ENCODE measurements at regions not wholly inside any gene's neighbourhood (a gene's known extent, or its start where the extent isn't known, plus 50 kb on each side); places are given as distances from the start of the nearest gene placed in this dataset.

GRCh38 chr4:74549936-74550335 is 105.0 kb downstream of the AREG start:
- Histone ChIP-seq H3K36me3 (ENCODE audit: control insufficient read depth, insufficient read depth, low read length) (no peaks in the 10 kb centered on the region), H3K27me3 (ENCODE audit: control insufficient read depth, insufficient read depth, low read length) (no peaks in the 10 kb centered on the region), H3K4me3 (ENCODE audit: low read depth, low read length) (no peak overlapping the region)
- ChIA-PET POLR2A (no interaction called here), CTCF (interaction anchor here (0.5 to 0.9 kb wide), 2 partner anchors 23 to 823 kb away, joined by 3 to 4 read pairs; no protein-coding TSS in a partner anchor)
- DNase-seq (ENCODE audit: low read depth): no peak
- TF ChIP-seq CTCF (IDR thresholded peaks at IDR 0.05; ENCODE audit: insufficient read depth, low read depth, low read length): no peak

GRCh38 chr4:74555231-74555630 is 110.3 kb downstream of the AREG start:
- Histone ChIP-seq H3K4me3 (ENCODE audit: low read depth, low read length) (no peak overlapping the region), H3K36me3 (ENCODE audit: control insufficient read depth, insufficient read depth, low read length) (no peaks in the 10 kb centered on the region), H3K27me3 (ENCODE audit: control insufficient read depth, insufficient read depth, low read length) (no peaks in the 10 kb centered on the region)
- ChIA-PET CTCF (no interaction called here), POLR2A (no interaction called here)
- peak; percentile 25 for DNase-seq (ENCODE audit: low read depth)
- TF ChIP-seq CTCF (IDR thresholded peaks at IDR 0.05; ENCODE audit: insufficient read depth, low read depth, low read length): no peak

GRCh38 chr4:74555843-74556242 is 110.9 kb downstream of the AREG start:
- POLR2A ChIA-PET: no interaction called here
- DNase-seq (ENCODE audit: low read depth): no peak
- Histone ChIP-seq H3K36me3 (ENCODE audit: control insufficient read depth, insufficient read depth, low read length) (no peaks in the 10 kb centered on the region), H3K4me3 (ENCODE audit: low read depth, low read length) (no peak overlapping the region), H3K27me3 (ENCODE audit: control insufficient read depth, insufficient read depth, low read length) (no peaks in the 10 kb centered on the region)
- CTCF ChIA-PET: no interaction called here
- TF ChIP-seq CTCF (IDR thresholded peaks at IDR 0.05; ENCODE audit: insufficient read depth, low read depth, low read length): no peak

- no peak for TF ChIP-seq CTCF (IDR thresholded peaks at IDR 0.05; ENCODE audit: insufficient read depth, low read depth, low read length)
- DNase-seq (ENCODE audit: low read depth): no peak
- H3K36me3 ChIP-seq (ENCODE audit: control insufficient read depth, insufficient read depth, low read length): no peaks in the 10 kb centered on the region
- CTCF ChIA-PET: no interaction called here
- H3K27me3 ChIP-seq (ENCODE audit: control insufficient read depth, insufficient read depth, low read length): no peaks in the 10 kb centered on the region
- H3K4me3 ChIP-seq (ENCODE audit: low read depth, low read length): no peak overlapping the region
- POLR2A ChIA-PET: no interaction called here
These were observed 114.9 kb downstream of the AREG start for GRCh38 chr4:74559853-74560252.

GRCh38 chr4:74567981-74568380 is 123.0 kb downstream of the AREG start:
- POLR2A ChIA-PET: no interaction called here
- CTCF ChIA-PET: no interaction called here

More at GRCh38 chr4:74567981-74568380, 123.0 kb downstream of the AREG start:
- Histone ChIP-seq H3K36me3 (ENCODE audit: control insufficient read depth, insufficient read depth, low read length) (no peaks in the 10 kb centered on the region), H3K4me3 (ENCODE audit: low read depth, low read length) (no peak overlapping the region), H3K27me3 (ENCODE audit: control insufficient read depth, insufficient read depth, low read length) (no peaks in the 10 kb centered on the region)
- no peak for DNase-seq (ENCODE audit: low read depth)
- TF ChIP-seq CTCF (IDR thresholded peaks at IDR 0.05; ENCODE audit: insufficient read depth, low read depth, low read length): no peak

Data from BJ (cell line).